ENCODE measurements at regions not wholly inside any gene's neighbourhood (a gene's known extent, or its start where the extent isn't known, plus 50 kb on each side); places are given as distances from the start of the nearest gene placed in this dataset.
A peak's percentile ranks its signal among the peaks of the same experiment; 100 is the strongest.
"Not testable (repeated sequence)": the region's sequence is repeated elsewhere in the genome, so short reads cannot be mapped to it uniquely, and the experiment has no call there.

DNA sequence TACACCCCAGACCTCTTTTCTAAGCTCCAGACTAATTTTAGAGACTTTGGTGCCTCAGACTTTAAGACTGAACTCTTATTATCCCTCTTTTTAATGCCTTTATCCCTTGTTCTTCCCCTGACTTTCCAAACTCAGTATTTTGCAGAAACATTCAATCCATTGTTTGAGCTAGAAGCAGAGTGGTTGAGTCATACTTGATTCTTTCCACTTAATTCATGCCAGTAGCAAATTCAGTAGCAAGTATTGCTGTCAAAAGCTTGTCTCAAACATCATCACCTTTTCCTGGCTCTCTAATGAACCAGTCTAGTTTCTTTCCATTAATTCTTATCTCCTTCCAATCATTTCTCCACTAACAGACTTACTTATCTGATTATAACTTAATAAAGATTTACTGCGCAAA is 699.7 kb upstream of the ZNF804A start:
- H4K5ac ChIP-seq (ENCODE audit: low read length) = no peak overlapping the region
- peak; percentile 4 for DNase-seq
- no peak overlapping the region for H4K8ac ChIP-seq (ENCODE audit: low read depth, low read length)
- no peak overlapping the region for H2BK15ac ChIP-seq (replicated peaks; ENCODE audit: low read depth)
- no peak overlapping the region for H2BK120ac ChIP-seq (ENCODE audit: low read depth, low read length)
- no peak overlapping the region for H3K4me2 ChIP-seq (ENCODE audit: low read length)
- H3K27ac ChIP-seq (ENCODE audit: low read depth, low read length) = no peak overlapping the region
- no peak overlapping the region for H3K56ac ChIP-seq (ENCODE audit: low read length)
- H2BK5ac ChIP-seq (ENCODE audit: low read length) = no peak overlapping the region
- no peaks in the 10 kb centered on the region for H3K27me3 ChIP-seq (ENCODE audit: insufficient read depth, low read length, poor library complexity)
- no peak overlapping the region for H3K9ac ChIP-seq (ENCODE audit: low read length)
- no peaks in the 10 kb centered on the region for H3K79me2 ChIP-seq (ENCODE audit: control insufficient read depth, insufficient read depth, low read length)
- no peak overlapping the region for H3K23ac ChIP-seq (ENCODE audit: low read length)
- no CpG with 5 or more reads among the region's 1 CpG for WGBS (ENCODE audit: extremely low coverage, insufficient coverage, low lambda C conversion rate)
- H3K4me3 ChIP-seq (ENCODE audit: low read length) = no peak overlapping the region
- no peaks in the 10 kb centered on the region for H3K36me3 ChIP-seq (ENCODE audit: control insufficient read depth, insufficient read depth, low read length)
- H3K4ac ChIP-seq (ENCODE audit: low read depth, low read length) = no peak overlapping the region
- no peaks in the 10 kb centered on the region for H3K4me1 ChIP-seq (ENCODE audit: control insufficient read depth, low read depth, low read length)
- H3K18ac ChIP-seq (ENCODE audit: low read length) = no peak overlapping the region
- no peaks in the 10 kb centered on the region for H3K79me1 ChIP-seq (ENCODE audit: low read length)
- no peak overlapping the region for H2AK5ac ChIP-seq (ENCODE audit: low read length)

DNA sequence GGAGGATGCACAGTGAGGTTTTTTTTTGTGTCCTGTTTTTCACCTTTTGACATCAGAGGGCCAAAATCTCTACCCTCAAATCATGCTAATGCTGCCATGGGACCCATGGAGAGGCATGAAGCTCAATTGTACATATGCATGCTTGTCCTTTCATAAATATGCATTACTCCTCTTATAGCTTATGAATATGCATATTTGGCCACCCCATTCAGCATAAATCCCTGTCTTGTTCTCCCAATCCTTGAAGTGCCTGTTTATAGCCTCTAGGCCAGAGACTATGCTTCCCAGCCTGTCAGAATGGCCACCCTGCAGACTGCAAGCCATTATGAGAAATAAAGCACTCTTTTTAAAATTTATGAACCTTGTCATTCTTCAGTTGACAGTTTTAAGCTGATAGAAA is 696.4 kb upstream of the ZNF804A start:
- no peak for DNase-seq

DNA sequence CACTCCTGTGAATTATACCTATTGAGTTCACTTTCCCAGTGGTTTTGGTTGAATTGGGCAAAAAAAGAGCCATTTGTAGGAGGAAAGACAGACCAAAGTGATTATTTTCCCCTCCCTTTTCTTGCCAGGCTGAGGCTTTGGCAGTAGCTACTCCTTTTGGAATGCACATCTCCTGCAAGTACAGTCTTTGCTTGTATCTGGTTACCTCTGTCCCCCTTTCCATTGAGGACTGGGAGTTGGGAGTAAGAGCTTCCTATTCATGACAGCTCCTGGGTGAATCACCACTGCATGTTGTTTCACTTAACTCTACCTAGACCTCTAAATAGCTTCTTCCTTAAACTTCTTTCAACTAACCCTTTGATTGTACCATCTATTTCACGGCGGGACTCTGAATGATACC is 695.3 kb upstream of the ZNF804A start:
- Histone ChIP-seq H2BK5ac (ENCODE audit: low read length) (no peak overlapping the region), H4K5ac (ENCODE audit: low read length) (no peak overlapping the region), H3K9ac (ENCODE audit: low read length) (no peak overlapping the region)

More for the DNA sequence above, 696.4 kb upstream of the ZNF804A start:
- H3K27ac ChIP-seq (ENCODE audit: low read depth, low read length) = no peak overlapping the region
- H3K4me2 ChIP-seq (ENCODE audit: low read length) = no peak overlapping the region
- H3K9ac ChIP-seq (ENCODE audit: low read length) = no peak overlapping the region
- no peaks in the 10 kb centered on the region for H3K79me2 ChIP-seq (ENCODE audit: control insufficient read depth, insufficient read depth, low read length)
- no peak overlapping the region for H3K4ac ChIP-seq (ENCODE audit: low read depth, low read length)
- H2BK5ac ChIP-seq (ENCODE audit: low read length) = no peak overlapping the region
- no peak overlapping the region for H3K4me3 ChIP-seq (ENCODE audit: low read length)
- H2BK120ac ChIP-seq (ENCODE audit: low read depth, low read length) = no peak overlapping the region
- H3K56ac ChIP-seq (ENCODE audit: low read length) = no peak overlapping the region
- no peak overlapping the region for H3K23ac ChIP-seq (ENCODE audit: low read length)
- no peak overlapping the region for H4K5ac ChIP-seq (ENCODE audit: low read length)
- no peak overlapping the region for H3K18ac ChIP-seq (ENCODE audit: low read length)
- H2AK5ac ChIP-seq (ENCODE audit: low read length) = no peak overlapping the region
- H2BK15ac ChIP-seq (replicated peaks; ENCODE audit: low read depth) = no peak overlapping the region
- no peaks in the 10 kb centered on the region for H3K4me1 ChIP-seq (ENCODE audit: control insufficient read depth, low read depth, low read length)
- no peak overlapping the region for H4K8ac ChIP-seq (ENCODE audit: low read depth, low read length)
- H3K79me1 ChIP-seq (ENCODE audit: low read length) = no peaks in the 10 kb centered on the region
- H3K36me3 ChIP-seq (ENCODE audit: control insufficient read depth, insufficient read depth, low read length) = no peaks in the 10 kb centered on the region
- no peaks in the 10 kb centered on the region for H3K27me3 ChIP-seq (ENCODE audit: insufficient read depth, low read length, poor library complexity)

DNA sequence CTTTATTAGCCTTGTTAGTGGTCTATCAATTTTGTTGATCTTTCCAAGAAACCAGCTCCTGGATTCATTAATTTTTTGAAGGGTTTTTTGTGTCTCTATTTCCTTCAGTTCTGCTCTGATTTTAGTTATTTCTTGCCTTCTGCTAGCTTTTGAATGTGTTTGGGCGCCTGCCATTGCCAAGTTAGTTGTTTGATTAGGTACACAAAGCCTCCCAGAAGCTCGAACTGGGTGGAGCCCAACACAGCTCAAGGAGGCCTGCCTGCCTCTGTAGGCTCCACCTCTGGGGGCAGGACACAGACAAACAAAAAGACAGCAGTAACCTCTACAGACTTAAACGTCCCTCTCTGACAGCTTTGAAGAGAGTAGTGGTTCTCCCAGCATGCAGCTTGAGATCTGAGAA is 682.3 kb upstream of the ZNF804A start:
- not testable (repeated sequence) for H3K4me1 ChIP-seq (ENCODE audit: control insufficient read depth, low read depth, low read length); H3K36me3 ChIP-seq (ENCODE audit: control insufficient read depth, insufficient read depth, low read length); H3K27me3 ChIP-seq (ENCODE audit: insufficient read depth, low read length, poor library complexity); H3K27ac ChIP-seq (ENCODE audit: low read depth, low read length); H3K23ac ChIP-seq (ENCODE audit: low read length); H3K56ac ChIP-seq (ENCODE audit: low read length); H2BK5ac ChIP-seq (ENCODE audit: low read length); H3K79me1 ChIP-seq (ENCODE audit: low read length); H4K8ac ChIP-seq (ENCODE audit: low read depth, low read length); H3K79me2 ChIP-seq (ENCODE audit: control insufficient read depth, insufficient read depth, low read length); H3K4me2 ChIP-seq (ENCODE audit: low read length); H2BK120ac ChIP-seq (ENCODE audit: low read depth, low read length); DNase-seq; H2BK15ac ChIP-seq (replicated peaks; ENCODE audit: low read depth); H3K4ac ChIP-seq (ENCODE audit: low read depth, low read length); H3K4me3 ChIP-seq (ENCODE audit: low read length); H4K5ac ChIP-seq (ENCODE audit: low read length); H3K18ac ChIP-seq (ENCODE audit: low read length); H3K9ac ChIP-seq (ENCODE audit: low read length); H2AK5ac ChIP-seq (ENCODE audit: low read length)
- WGBS (ENCODE audit: extremely low coverage, insufficient coverage, low lambda C conversion rate) = no CpG with 5 or more reads among the region's 3 CpGs

More for the DNA sequence above, 695.3 kb upstream of the ZNF804A start:
- Histone ChIP-seq H3K4me2 (ENCODE audit: low read length) (no peak overlapping the region), H3K56ac (ENCODE audit: low read length) (no peak overlapping the region), H3K4ac (ENCODE audit: low read depth, low read length) (no peak overlapping the region), H3K23ac (ENCODE audit: low read length) (no peak overlapping the region), H3K27me3 (ENCODE audit: insufficient read depth, low read length, poor library complexity) (no peaks in the 10 kb centered on the region), H2AK5ac (ENCODE audit: low read length) (no peak overlapping the region), H3K79me2 (ENCODE audit: control insufficient read depth, insufficient read depth, low read length) (no peaks in the 10 kb centered on the region), H2BK15ac (replicated peaks; ENCODE audit: low read depth) (no peak overlapping the region), H3K27ac (ENCODE audit: low read depth, low read length) (no peak overlapping the region), H3K4me3 (ENCODE audit: low read length) (no peak overlapping the region), H3K79me1 (ENCODE audit: low read length) (no peaks in the 10 kb centered on the region), H3K36me3 (ENCODE audit: control insufficient read depth, insufficient read depth, low read length) (no peaks in the 10 kb centered on the region), H4K8ac (ENCODE audit: low read depth, low read length) (no peak overlapping the region), H2BK120ac (ENCODE audit: low read depth, low read length) (no peak overlapping the region), H3K18ac (ENCODE audit: low read length) (no peak overlapping the region), H3K4me1 (ENCODE audit: control insufficient read depth, low read depth, low read length) (no peaks in the 10 kb centered on the region)
- DNase-seq = peak; percentile 8
- WGBS (ENCODE audit: extremely low coverage, insufficient coverage, low lambda C conversion rate) = no CpG with 5 or more reads among the region's 2 CpGs

DNA sequence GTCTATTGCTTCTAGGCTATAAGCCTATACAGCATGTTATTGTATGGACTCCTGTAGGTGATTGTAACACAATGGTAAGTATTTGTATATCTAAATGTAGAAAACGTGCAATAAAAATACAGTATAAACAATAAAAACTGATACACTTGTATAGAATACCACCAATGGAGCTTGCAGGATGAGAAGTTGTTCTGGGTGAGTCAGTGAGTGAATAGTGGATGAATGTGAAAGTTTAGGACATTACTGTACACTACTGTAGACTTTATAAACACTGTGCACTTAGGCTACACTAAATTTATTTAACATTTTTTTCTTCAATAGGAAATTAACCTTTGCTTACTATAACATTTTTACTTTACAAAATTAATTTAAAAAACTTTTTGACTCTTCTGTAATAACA is 679.2 kb upstream of the ZNF804A start:
- no peaks in the 10 kb centered on the region for H3K27me3 ChIP-seq (ENCODE audit: insufficient read depth, low read length, poor library complexity)
- no peaks in the 10 kb centered on the region for H3K79me1 ChIP-seq (ENCODE audit: low read length)
- H3K4me3 ChIP-seq (ENCODE audit: low read length) = no peak overlapping the region
- no peak overlapping the region for H3K23ac ChIP-seq (ENCODE audit: low read length)
- no peak overlapping the region for H4K8ac ChIP-seq (ENCODE audit: low read depth, low read length)
- no peak for DNase-seq
- no peaks in the 10 kb centered on the region for H3K36me3 ChIP-seq (ENCODE audit: control insufficient read depth, insufficient read depth, low read length)
- H3K4me1 ChIP-seq (ENCODE audit: control insufficient read depth, low read depth, low read length) = no peaks in the 10 kb centered on the region
- no peak overlapping the region for H2AK5ac ChIP-seq (ENCODE audit: low read length)
- no peak overlapping the region for H3K27ac ChIP-seq (ENCODE audit: low read depth, low read length)
- H2BK15ac ChIP-seq (replicated peaks; ENCODE audit: low read depth) = no peak overlapping the region
- no peak overlapping the region for H3K18ac ChIP-seq (ENCODE audit: low read length)
- H2BK120ac ChIP-seq (ENCODE audit: low read depth, low read length) = no peak overlapping the region
- H3K79me2 ChIP-seq (ENCODE audit: control insufficient read depth, insufficient read depth, low read length) = no peaks in the 10 kb centered on the region
- H2BK5ac ChIP-seq (ENCODE audit: low read length) = no peak overlapping the region
- H3K56ac ChIP-seq (ENCODE audit: low read length) = no peak overlapping the region
- no peak overlapping the region for H4K5ac ChIP-seq (ENCODE audit: low read length)
- WGBS (ENCODE audit: extremely low coverage, insufficient coverage, low lambda C conversion rate) = no CpG with 5 or more reads among the region's 1 CpG
- no peak overlapping the region for H3K4ac ChIP-seq (ENCODE audit: low read depth, low read length)
- no peak overlapping the region for H3K4me2 ChIP-seq (ENCODE audit: low read length)
- H3K9ac ChIP-seq (ENCODE audit: low read length) = no peak overlapping the region

DNA sequence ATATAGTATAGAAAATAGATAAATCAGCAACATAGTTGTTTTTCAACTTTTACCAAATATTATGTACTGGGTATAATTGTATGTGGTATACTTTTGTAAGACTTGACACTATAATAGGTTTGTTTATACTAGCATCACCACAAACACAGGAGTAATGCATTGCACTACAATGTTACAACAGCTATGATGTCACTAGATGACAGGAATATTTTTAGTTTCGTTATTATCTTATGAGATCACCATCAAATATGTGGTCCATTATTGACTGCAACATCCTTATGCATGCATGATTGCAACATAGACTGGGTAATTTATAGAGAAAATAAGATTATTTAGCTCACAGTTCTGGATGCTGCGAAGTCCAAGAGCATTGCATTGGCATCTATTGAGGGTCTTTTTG is 678.4 kb upstream of the ZNF804A start:
- Histone ChIP-seq H3K27me3 (ENCODE audit: insufficient read depth, low read length, poor library complexity) (no peaks in the 10 kb centered on the region), H2BK15ac (replicated peaks; ENCODE audit: low read depth) (no peak overlapping the region), H3K36me3 (ENCODE audit: control insufficient read depth, insufficient read depth, low read length) (no peaks in the 10 kb centered on the region), H3K4me2 (ENCODE audit: low read length) (no peak overlapping the region), H3K79me2 (ENCODE audit: control insufficient read depth, insufficient read depth, low read length) (no peaks in the 10 kb centered on the region), H3K4me3 (ENCODE audit: low read length) (no peak overlapping the region), H3K4me1 (ENCODE audit: control insufficient read depth, low read depth, low read length) (no peaks in the 10 kb centered on the region), H4K8ac (ENCODE audit: low read depth, low read length) (no peak overlapping the region), H3K23ac (ENCODE audit: low read length) (no peak overlapping the region), H3K56ac (ENCODE audit: low read length) (no peak overlapping the region), H3K79me1 (ENCODE audit: low read length) (no peaks in the 10 kb centered on the region), H4K5ac (ENCODE audit: low read length) (no peak overlapping the region), H3K4ac (ENCODE audit: low read depth, low read length) (no peak overlapping the region), H3K9ac (ENCODE audit: low read length) (no peak overlapping the region), H2BK120ac (ENCODE audit: low read depth, low read length) (no peak overlapping the region), H2BK5ac (ENCODE audit: low read length) (no peak overlapping the region), H3K27ac (ENCODE audit: low read depth, low read length) (no peak overlapping the region), H2AK5ac (ENCODE audit: low read length) (no peak overlapping the region), H3K18ac (ENCODE audit: low read length) (no peak overlapping the region)
- no CpG with 5 or more reads among the region's 2 CpGs for WGBS (ENCODE audit: extremely low coverage, insufficient coverage, low lambda C conversion rate)
- no peak for DNase-seq

Data from mesendoderm (in vitro differentiated cells).